Osteoblast (primary cell): ENCODE measurements at regions not wholly inside any gene's neighbourhood (a gene's known extent, or its start where the extent isn't known, plus 50 kb on each side); places are given as distances from the start of the nearest gene placed in this dataset.

Experiments
- DNase-seq: peaks from one replicate; pipeline ENCODE4 v3.0.0; 2011; ENCODE audit warnings: low spot score, mixed read lengths; ENCODE audit not compliant: insufficient read length; ENCODE audit errors: missing footprints
- H2AFZ ChIP-seq: 2 replicates; pipeline ENCODE4 v1.6.0; 2011; ENCODE audit warnings: mild to moderate bottlenecking, low read length
- H3K27ac ChIP-seq: 2 replicates; pipeline ENCODE4 v1.5.1; 2011; ENCODE audit warnings: mild to moderate bottlenecking, low read depth, low read length, moderate library complexity
- H3K27me3 ChIP-seq: 2 replicates; pipeline ENCODE4 v1.6.0; 2012; ENCODE audit warnings: mild to moderate bottlenecking, control low read depth, inconsistent platforms, low read length, moderate library complexity; ENCODE audit not compliant: insufficient read depth
- H3K36me3 ChIP-seq: 2 replicates; pipeline ENCODE4 v1.5.1; 2011; ENCODE audit warnings: mild to moderate bottlenecking, low read length, control low read depth, moderate library complexity; ENCODE audit not compliant: insufficient read depth
- H3K4me1 ChIP-seq: 2 replicates; pipeline ENCODE4 v1.5.1; 2011; ENCODE audit warnings: mild to moderate bottlenecking, low read length, control low read depth, moderate library complexity; ENCODE audit not compliant: insufficient read depth
- H3K4me2 ChIP-seq: 2 replicates; pipeline ENCODE4 v1.6.0; 2011; ENCODE audit warnings: mild to moderate bottlenecking, low read length; ENCODE audit not compliant: insufficient read depth
- H3K4me3 ChIP-seq: fragments of 200-600 bp; sonication (generic); 3 replicates; pipeline ENCODE4 v1.5.1; 2012; ENCODE audit warnings: mild to moderate bottlenecking, low read length, inconsistent platforms; ENCODE audit not compliant: insufficient read depth
- H3K79me2 ChIP-seq: 2 replicates; pipeline ENCODE4 v1.6.0; 2012; ENCODE audit warnings: mild to moderate bottlenecking, low read length, control low read depth, inconsistent platforms; ENCODE audit not compliant: insufficient read depth
- H3K9me3 ChIP-seq: 2 replicates; pipeline ENCODE4 v1.5.1; 2011; ENCODE audit warnings: low read depth, low read length, control low read depth
- H4K20me1 ChIP-seq: 2 replicates; pipeline ENCODE4 v1.6.0; 2012; ENCODE audit warnings: mild to moderate bottlenecking, low read length, control low read depth; ENCODE audit not compliant: insufficient read depth
- CTCF ChIP-seq: IDR thresholded peaks from 2 replicates; pipeline ENCODE4 v1.5.1; 2011; ENCODE audit warnings: mild to moderate bottlenecking, low read depth, low read length, moderate library complexity; ENCODE audit errors: extremely low read depth

- Histone ChIP-seq H4K20me1 (no peaks in the 10 kb centered on the region), H3K36me3 (no peaks in the 10 kb centered on the region), H3K4me3 (no peak overlapping the region), H2AFZ (no peak overlapping the region), H3K27me3 (no peaks in the 10 kb centered on the region), H3K4me2 (no peak overlapping the region), H3K27ac (peak overlapping the region; percentile 32), H3K4me1 (no peaks in the 10 kb centered on the region), H3K79me2 (no peaks in the 10 kb centered on the region), H3K9me3 (no peaks in the 10 kb centered on the region)
- TF ChIP-seq CTCF: no peak
- no peak for DNase-seq
These were observed 102.1 kb upstream of the KCND2 start for GRCh38 chr7:120170834-120171233.

- Histone ChIP-seq H3K27ac (no peak overlapping the region), H3K9me3 (no peaks in the 10 kb centered on the region), H3K4me1 (no peaks in the 10 kb centered on the region), H3K79me2 (no peaks in the 10 kb centered on the region), H4K20me1 (no peaks in the 10 kb centered on the region), H3K4me2 (no peak overlapping the region), H3K4me3 (no peak overlapping the region), H3K36me3 (no peaks in the 10 kb centered on the region), H2AFZ (no peak overlapping the region), H3K27me3 (no peaks in the 10 kb centered on the region)
- no peak for DNase-seq
- no peak for TF ChIP-seq CTCF
These were observed 101.6 kb upstream of the KCND2 start for GRCh38 chr7:120171406-120171805.

GRCh38 chr7:120180221-120180620, 92.8 kb upstream of the KCND2 start:
- no peak for DNase-seq
- no peaks in the 10 kb centered on the region for H3K27me3 ChIP-seq

GRCh38 chr7:120181499-120181898, 91.5 kb upstream of the KCND2 start:
- Histone ChIP-seq H3K4me1 (no peaks in the 10 kb centered on the region), H4K20me1 (no peaks in the 10 kb centered on the region), H3K4me2 (no peak overlapping the region), H3K4me3 (no peak overlapping the region), H3K79me2 (no peaks in the 10 kb centered on the region), H3K36me3 (no peaks in the 10 kb centered on the region), H3K27ac (no peak overlapping the region), H3K27me3 (no peaks in the 10 kb centered on the region), H3K9me3 (no peaks in the 10 kb centered on the region), H2AFZ (no peak overlapping the region)
- no peak for DNase-seq
- TF ChIP-seq CTCF: no peak

More at GRCh38 chr7:120180221-120180620, 92.8 kb upstream of the KCND2 start:
- Histone ChIP-seq H3K4me2 (no peak overlapping the region), H4K20me1 (no peaks in the 10 kb centered on the region), H3K79me2 (no peaks in the 10 kb centered on the region), H3K4me1 (no peaks in the 10 kb centered on the region), H3K4me3 (no peak overlapping the region), H3K36me3 (no peaks in the 10 kb centered on the region), H2AFZ (no peak overlapping the region), H3K9me3 (no peaks in the 10 kb centered on the region), H3K27ac (no peak overlapping the region)
- no peak for TF ChIP-seq CTCF
